NAMALWA (cell line): ENCODE measurements at regions not wholly inside any gene's neighbourhood (a gene's known extent, or its start where the extent isn't known, plus 50 kb on each side); places are given as distances from the start of the nearest gene placed in this dataset.
"Not testable (repeated sequence)": the region's sequence is repeated elsewhere in the genome, so short reads cannot be mapped to it uniquely, and the experiment has no call there.

Experiments used
- DNase-seq: peaks from one replicate; pipeline ENCODE4 v3.0.0-alpha.2; 2015; ENCODE audit warnings: low spot score

DNA sequence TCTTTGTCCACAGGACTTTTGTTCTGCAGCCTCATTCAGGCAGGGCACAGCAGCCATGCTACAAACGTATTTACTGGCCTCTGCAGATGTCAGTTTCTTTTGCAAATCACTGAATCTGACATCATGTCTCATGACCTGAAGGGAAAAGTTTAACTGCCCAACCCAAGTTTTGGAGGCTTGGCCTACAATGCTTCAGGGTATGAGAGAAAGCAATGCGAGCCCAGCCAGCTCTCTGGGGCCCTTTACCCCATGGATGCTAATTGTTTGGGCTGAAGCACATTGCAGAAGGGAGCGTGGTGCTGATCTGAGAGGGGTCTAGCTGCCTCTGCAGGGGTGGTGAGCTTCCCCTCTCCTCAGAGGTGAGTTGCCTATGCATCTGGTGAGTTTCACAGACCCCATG, 179.9 kb upstream of the CXCL12 start:
- DNase-seq = no peak

DNA sequence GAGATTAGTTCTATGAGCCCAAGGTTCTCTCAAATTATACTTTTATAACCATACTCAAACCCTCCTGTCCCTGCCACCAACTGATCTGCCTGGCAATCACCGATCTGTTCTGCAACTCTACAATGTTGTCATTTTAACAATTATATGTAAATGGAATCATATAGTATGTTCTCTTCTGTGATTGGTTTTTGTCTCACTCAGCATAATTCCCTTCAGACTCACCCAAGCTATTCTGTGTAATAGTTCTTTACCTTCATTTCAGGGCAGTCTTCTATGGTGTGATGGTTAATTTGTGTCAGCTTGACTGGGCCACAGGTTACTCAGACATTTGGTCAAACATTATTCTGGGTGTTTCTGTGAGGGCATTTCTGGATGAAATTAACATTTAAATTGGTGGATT, 181.9 kb upstream of the CXCL12 start:
- no peak for DNase-seq

GRCh38 chr10:44567471-44567870, 182.6 kb upstream of the CXCL12 start:
- DNase-seq = no peak

- DNase-seq = no peak
These were observed 184.5 kb upstream of the CXCL12 start for GRCh38 chr10:44569193-44570091.

- DNase-seq = no peak
These were observed 186.8 kb upstream of the CXCL12 start for GRCh38 chr10:44571701-44572100.

GRCh38 chr10:44572146-44572545, 187.2 kb upstream of the CXCL12 start:
- DNase-seq = no peak

DNA sequence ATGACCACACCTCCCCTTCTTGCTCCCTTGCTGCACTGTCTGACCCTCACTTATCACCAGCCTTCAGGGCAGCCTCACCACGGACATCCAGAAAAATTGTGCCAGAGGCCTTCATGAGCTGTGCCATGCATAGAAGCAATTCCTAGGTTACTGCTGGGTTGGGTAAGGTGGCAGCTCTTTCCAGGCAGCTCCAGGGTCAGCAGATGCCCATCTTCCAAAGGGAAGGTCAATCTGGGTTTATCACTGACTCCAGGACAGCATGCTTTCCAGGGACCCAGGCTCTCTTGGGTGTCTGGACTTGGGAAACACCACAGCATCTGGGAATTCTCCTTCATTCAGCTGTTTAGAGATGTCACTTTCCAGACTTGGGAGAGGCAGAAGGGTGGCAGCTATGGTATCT, 188.9 kb upstream of the CXCL12 start:
- no peak for DNase-seq

GRCh38 chr10:44574596-44575480, 189.9 kb upstream of the CXCL12 start:
- DNase-seq = no peak

DNA sequence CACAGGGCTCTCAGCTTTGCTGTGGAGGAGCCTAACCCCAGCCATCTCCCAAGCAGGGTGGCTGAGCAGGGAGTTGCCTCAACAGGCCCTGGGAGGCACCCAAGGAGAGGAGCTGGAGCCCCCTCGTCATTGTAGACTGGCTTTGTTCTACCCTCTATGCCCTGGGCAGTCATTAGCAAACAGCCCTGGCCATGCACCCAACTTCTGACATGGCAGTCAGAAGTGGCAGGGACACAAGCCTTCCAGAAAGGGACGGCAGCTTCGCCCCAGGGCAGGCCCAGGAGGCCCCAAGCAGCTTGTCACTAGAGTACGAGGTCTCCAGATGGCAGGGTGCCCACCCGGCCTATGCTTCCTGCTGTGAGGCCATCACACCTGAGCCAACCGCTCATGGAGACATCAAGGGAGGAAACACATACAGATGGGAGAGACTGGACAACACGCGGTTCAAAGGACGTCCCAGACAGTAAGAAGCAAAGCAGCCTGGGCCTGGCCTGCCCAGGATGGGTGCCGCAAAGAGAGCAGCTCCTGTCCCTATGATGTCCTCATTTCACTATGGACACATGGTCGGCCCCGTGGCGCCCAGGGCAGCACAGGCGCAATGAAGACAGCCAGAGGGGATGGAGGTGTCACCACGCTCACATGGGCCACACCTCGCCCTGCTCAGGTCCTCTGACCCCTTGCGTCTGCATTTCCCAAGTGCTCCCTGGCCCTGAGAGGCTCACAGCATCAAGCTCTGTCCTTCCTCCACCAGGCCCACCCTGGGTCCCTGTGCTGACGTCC, 190.9 kb upstream of the CXCL12 start:
- DNase-seq = no peak

DNA sequence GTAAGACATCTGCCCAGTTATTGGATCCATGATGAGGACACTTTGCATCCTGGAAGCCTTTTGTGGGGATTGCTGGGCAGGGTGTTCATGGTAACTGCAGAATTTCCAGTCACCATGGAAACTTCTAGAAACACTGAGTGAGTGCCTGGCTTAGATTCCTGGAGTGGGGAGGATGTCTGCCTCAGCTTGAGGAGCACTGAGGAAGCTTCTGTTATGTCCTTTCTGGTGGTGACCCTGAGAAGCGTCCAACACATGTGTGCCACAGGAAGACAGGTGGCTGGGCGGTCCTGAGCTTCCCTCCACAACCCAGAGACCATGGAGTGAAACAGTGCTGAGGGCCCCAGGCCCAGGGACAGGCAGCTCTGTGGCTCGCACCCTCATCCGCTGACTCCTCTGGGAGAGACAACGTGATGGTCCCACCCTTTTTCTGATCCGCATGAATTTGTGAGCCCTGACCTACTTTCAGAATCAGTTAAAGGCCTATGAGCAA, 191.8 kb upstream of the CXCL12 start:
- DNase-seq = no peak

GRCh38 chr10:44577533-44577932, 192.6 kb upstream of the CXCL12 start:
- no peak for DNase-seq

- DNase-seq = no peak
These were observed 193.4 kb upstream of the CXCL12 start for GRCh38 chr10:44578271-44578670.

GRCh38 chr10:44578963-44579362, 194.1 kb upstream of the CXCL12 start:
- not testable (repeated sequence) for DNase-seq

DNA sequence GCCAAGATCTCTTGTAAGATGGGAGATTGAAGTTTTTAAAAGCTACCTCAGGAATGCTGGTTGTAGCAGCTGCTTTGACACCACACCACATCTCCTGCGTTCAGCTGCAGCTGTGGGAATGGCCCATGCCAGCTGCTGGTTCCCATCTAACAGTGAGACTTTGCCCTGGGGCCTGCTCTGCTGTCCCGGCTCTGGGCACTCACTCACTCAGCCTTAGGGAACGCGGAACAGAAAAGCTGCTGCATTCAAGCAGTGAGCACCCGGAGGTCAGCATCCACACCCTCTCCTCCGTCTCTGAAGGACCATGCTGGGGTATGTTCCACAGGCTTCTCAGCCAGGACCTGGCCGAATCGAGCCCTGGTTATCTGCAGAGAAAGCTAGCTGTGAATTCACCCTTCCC, 197.1 kb upstream of the CXCL12 start:
- DNase-seq = no peak

DNA sequence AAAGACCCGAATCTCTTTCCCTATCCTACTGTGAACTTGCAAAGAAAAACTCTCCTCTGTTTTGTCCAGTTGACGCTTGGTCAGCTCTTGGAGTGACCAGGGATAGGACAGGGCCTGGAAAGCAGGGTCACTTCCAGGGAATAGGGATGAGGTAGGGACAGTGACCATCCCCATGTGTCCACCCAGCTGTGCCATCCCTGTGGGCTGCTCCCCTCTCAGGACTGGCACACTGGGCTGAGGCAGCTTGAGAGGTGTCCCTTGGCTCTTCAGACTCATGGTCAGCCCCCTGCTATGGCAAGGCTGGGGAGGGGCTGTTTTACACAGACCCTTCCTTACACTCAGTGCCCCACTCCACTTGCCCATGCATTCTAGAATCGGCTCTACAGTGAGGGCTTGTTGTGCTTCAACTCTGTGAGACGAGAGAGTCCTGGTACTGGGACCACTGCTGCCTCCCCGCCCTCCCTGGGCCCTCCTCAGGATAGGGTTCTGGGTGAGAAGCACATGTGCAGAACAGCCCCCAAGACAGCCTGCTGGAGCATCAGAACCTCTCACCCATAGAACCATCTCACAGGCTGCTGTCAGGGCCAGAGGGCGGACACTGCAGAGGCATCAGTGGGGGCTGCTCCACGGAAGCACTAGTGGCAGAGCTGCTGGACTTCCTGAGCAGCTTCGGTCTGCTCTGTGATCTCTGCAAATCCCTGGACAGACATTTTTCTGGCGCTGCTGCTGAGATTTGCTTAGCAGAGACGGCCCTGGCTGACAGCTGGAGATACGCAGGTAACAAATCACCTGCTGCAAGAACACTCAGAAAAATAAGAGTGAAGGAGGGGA, 202.8 kb upstream of the CXCL12 start:
- no peak for DNase-seq

- DNase-seq = no peak
These were observed 204.5 kb upstream of the CXCL12 start for GRCh38 chr10:44589181-44589943.

- no peak for DNase-seq
These were observed 205.1 kb upstream of the CXCL12 start for GRCh38 chr10:44589944-44590449.

- DNase-seq = no peak
These were observed 207.0 kb upstream of the CXCL12 start for GRCh38 chr10:44591911-44592310.

GRCh38 chr10:44593952-44594351, 209.1 kb upstream of the CXCL12 start:
- no peak for DNase-seq

DNA sequence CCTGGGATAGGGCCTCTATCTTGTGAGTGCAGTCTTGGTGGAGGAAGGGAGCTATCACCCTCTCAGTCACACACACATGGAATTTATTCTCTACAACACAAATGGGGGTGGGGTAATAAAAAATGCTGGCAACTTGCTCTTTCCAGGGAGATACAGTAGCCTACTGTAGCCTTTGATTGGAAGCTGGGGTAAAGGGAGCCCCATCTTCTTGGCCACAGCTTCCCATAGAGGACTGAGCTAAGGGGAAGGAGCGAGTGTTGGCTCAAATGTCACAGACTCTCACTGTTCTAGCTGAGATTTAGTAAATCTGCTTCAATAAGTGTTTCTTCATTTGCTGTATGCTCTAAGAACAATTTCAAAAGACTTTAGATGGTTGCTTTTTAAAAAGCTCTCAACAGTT, 222.2 kb upstream of the CXCL12 start:
- DNase-seq = no peak
